Neural cell (in vitro differentiated cells): ENCODE measurements at regions not wholly inside any gene's neighbourhood (a gene's known extent, or its start where the extent isn't known, plus 50 kb on each side); places are given as distances from the start of the nearest gene placed in this dataset.

ENCODE experiments used
- H2AFZ ChIP-seq: fragments of 200-600, 300-800 bp; sonication (generic), shearing (Covaris generic); 2 replicates; pipeline ENCODE4 v1.6.0; 2014; ENCODE audit warnings: low read depth, mild to moderate bottlenecking, antibody characterized with exemption, low read length, moderate library complexity
- H3F3A ChIP-seq: fragments of 200-600 bp; shearing (Covaris generic); 2 replicates; pipeline ENCODE4 v1.6.1; 2016; ENCODE audit warnings: mild to moderate bottlenecking, moderate library complexity, mixed read lengths, antibody characterized with exemption, low read length; ENCODE audit not compliant: insufficient read depth, poor library complexity, severe bottlenecking
- H3K27ac ChIP-seq: fragments of 200-600, 300-800 bp; sonication (generic), shearing (Covaris generic); 2 replicates; pipeline ENCODE4 v1.5.1; 2014; ENCODE audit warnings: mild to moderate bottlenecking, low read length, moderate library complexity
- H3K27me3 ChIP-seq: fragments of 300-800, 200-600 bp; sonication (generic), shearing (Covaris generic); 2 replicates; pipeline ENCODE4 v1.6.0; 2014; ENCODE audit warnings: mild to moderate bottlenecking, low read depth, low read length, moderate library complexity; ENCODE audit not compliant: insufficient read depth
- H3K36me3 ChIP-seq: fragments of 300-800, 200-600 bp; sonication (generic), shearing (Covaris generic); 2 replicates; pipeline ENCODE4 v1.5.1; 2014; ENCODE audit warnings: mild to moderate bottlenecking, antibody characterized with exemption, low read length, moderate library complexity; ENCODE audit not compliant: insufficient read depth
- H3K4me2 ChIP-seq: fragments of 300-800, 200-600 bp; sonication (generic), shearing (Covaris generic); 2 replicates; pipeline ENCODE4 v1.6.0; 2014; ENCODE audit warnings: mild to moderate bottlenecking, low read length
- H3K4me3 ChIP-seq: fragments of 300-800, 200-600 bp; sonication (generic), shearing (Covaris generic); 2 replicates; pipeline ENCODE4 v1.5.1; 2014; ENCODE audit warnings: mild to moderate bottlenecking, low read length, moderate library complexity
- H3K79me2 ChIP-seq: fragments of 200-600 bp; shearing (Covaris generic); replicated peaks from 2 replicates; pipeline ENCODE4 v1.6.0; 2014; ENCODE audit warnings: mild to moderate bottlenecking, low read length, moderate library complexity; ENCODE audit not compliant: insufficient read depth
- H3K9ac ChIP-seq: fragments of 300-800, 200-600 bp; sonication (generic), shearing (Covaris generic); 2 replicates; pipeline ENCODE4 v1.6.1; 2016; ENCODE audit warnings: mild to moderate bottlenecking, low read length, mixed read lengths
- H3K9me2 ChIP-seq: fragments of 200-600 bp; shearing (Covaris generic); 2 replicates; pipeline ENCODE4 v1.6.1; 2016; ENCODE audit warnings: mild to moderate bottlenecking, low read length, mixed read lengths; ENCODE audit not compliant: insufficient read depth
- H3K9me3 ChIP-seq: fragments of 200-600, 300-800 bp; sonication (generic), shearing (Covaris generic); 2 replicates; pipeline ENCODE4 v1.6.1; 2016; ENCODE audit warnings: mild to moderate bottlenecking, mixed run types, low read length, moderate library complexity, mixed read lengths
- H4K20me1 ChIP-seq: fragments of 200-600 bp; shearing (Covaris generic); 2 replicates; pipeline ENCODE4 v1.6.1; 2016; ENCODE audit warnings: mild to moderate bottlenecking, mixed run types; ENCODE audit not compliant: insufficient read depth
- CTCF ChIP-seq: fragments of 450-650 bp; IDR thresholded peaks from 2 replicates; pipeline ENCODE4 v1.5.1; 2014; ENCODE audit warnings: antibody characterized with exemption, mild to moderate bottlenecking, moderate library complexity; ENCODE audit not compliant: poor library complexity, severe bottlenecking
- EP300 ChIP-seq: fragments of 450-650 bp; conservative IDR thresholded peaks from 2 replicates; pipeline ENCODE4 v1.6.1; 2014; ENCODE audit warnings: antibody characterized with exemption, mild to moderate bottlenecking, moderate library complexity; ENCODE audit not compliant: poor library complexity, severe bottlenecking
- MXI1 ChIP-seq: fragments of 450-650 bp; conservative IDR thresholded peaks from 2 replicates; pipeline ENCODE4 v1.6.1; 2014; ENCODE audit warnings: antibody characterized with exemption, mild to moderate bottlenecking; ENCODE audit not compliant: poor library complexity, severe bottlenecking
- POLR2AphosphoS5 ChIP-seq: IDR thresholded peaks from 2 replicates; pipeline ENCODE4 v1.6.1; 2012
- RAD21 ChIP-seq: fragments of 450-650 bp; conservative IDR thresholded peaks from 2 replicates; pipeline ENCODE4 v1.6.1; 2014; ENCODE audit warnings: antibody characterized with exemption, mild to moderate bottlenecking, moderate library complexity
- SMC3 ChIP-seq: fragments of 450-650 bp; conservative IDR thresholded peaks from 2 replicates; pipeline ENCODE4 v1.6.1; 2014; ENCODE audit warnings: antibody characterized with exemption, mild to moderate bottlenecking, moderate library complexity; ENCODE audit not compliant: poor library complexity
- TAF1 ChIP-seq: IDR thresholded peaks from 2 replicates; pipeline ENCODE4 v1.6.1; 2012; ENCODE audit warnings: low read depth

DNA sequence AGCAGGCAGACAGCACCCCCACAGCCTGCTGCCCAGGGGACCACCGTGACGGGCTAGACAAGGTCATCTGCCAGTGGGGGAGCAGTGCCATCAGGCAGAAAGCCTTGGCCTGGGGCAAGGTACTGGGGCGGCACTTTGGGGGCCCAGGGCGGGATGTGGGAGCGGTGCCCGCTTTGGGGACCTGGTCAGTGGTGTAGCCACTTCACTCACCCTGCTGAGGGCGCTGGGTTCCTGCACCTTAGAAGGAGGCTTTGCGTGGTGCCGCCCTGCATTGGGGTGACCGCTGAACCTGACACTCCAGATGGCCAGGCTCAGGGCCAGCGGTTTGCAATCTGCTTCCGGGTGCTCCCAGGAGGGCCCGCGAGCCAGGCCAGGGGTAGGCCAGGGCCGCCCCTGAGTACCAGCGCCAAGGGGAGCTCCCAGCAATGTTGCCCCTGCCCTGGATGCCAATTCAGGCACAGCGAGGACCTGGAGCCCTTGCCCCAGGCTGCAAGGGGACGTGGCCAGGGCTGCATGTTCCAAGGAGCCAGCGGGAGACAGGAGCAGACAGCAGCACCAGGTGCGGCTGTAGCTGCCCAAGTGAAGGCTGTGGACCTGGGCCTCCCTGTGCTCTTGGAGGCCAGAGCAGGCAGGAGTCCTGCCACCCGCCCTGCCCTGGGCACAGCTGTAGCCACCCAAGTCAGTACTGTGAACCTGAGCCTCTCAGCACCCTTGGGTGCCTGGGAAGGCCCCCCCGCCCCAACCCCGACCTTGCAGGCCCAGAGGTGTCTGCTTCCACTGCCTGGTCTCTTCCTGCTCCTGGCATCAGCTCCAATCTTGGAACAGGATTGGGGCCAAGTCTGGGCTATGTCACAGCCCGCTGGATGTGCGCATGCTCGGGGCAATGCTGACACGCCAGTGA, 550.7 kb downstream of the SLC6A15 start:
- no peak overlapping the region for H2AFZ ChIP-seq

DNA sequence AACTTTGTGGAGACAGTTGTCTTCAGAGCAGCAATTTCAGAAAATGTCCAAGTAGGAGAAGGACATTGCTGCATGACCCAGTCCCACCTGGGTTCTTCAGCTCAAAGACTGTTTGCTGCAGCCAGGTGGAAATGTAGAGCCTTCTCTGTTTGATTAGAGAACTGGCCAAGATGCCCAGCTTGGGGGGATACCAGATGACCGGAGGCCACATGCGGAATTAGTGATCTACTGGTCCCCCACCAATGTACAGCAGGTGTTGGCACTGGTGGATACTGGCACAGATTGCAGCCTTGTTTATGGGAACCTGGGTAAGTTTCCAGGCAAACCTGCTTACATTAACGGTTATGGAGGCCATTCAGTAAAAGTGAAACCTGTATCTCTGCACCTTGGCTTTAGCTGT, 555.3 kb downstream of the SLC6A15 start:
- H3K4me3 ChIP-seq: no peak overlapping the region
- H3K27ac ChIP-seq: no peak overlapping the region
- no peaks in the 10 kb centered on the region for H3K9me2 ChIP-seq
- no peaks in the 10 kb centered on the region for H3K36me3 ChIP-seq
- H4K20me1 ChIP-seq: no peaks in the 10 kb centered on the region
- H3K4me2 ChIP-seq: no peak overlapping the region
- no peaks in the 10 kb centered on the region for H3K79me2 ChIP-seq
- no peaks in the 10 kb centered on the region for H3K9me3 ChIP-seq
- H2AFZ ChIP-seq: no peak overlapping the region
- no peak for TF ChIP-seq CTCF
- no peak for TF ChIP-seq MXI1
- no peak for TF ChIP-seq RAD21
- no peak for TF ChIP-seq EP300
- TF ChIP-seq SMC3: no peak
- TF ChIP-seq POLR2AphosphoS5: no peak
- no peak for TF ChIP-seq TAF1
- H3K9ac ChIP-seq: no peak overlapping the region
- H3F3A ChIP-seq: no peaks in the 10 kb centered on the region
- no peaks in the 10 kb centered on the region for H3K27me3 ChIP-seq

More for the DNA sequence above, 550.7 kb downstream of the SLC6A15 start:
- no peaks in the 10 kb centered on the region for H3K36me3 ChIP-seq
- no peaks in the 10 kb centered on the region for H3F3A ChIP-seq
- H3K4me2 ChIP-seq: no peak overlapping the region
- no peaks in the 10 kb centered on the region for H3K79me2 ChIP-seq
- no peak for TF ChIP-seq MXI1
- no peak for TF ChIP-seq EP300
- no peak for TF ChIP-seq RAD21
- TF ChIP-seq POLR2AphosphoS5: no peak
- no peaks in the 10 kb centered on the region for H4K20me1 ChIP-seq
- no peaks in the 10 kb centered on the region for H3K9me2 ChIP-seq
- no peak overlapping the region for H3K9ac ChIP-seq
- no peak overlapping the region for H3K4me3 ChIP-seq
- H3K27me3 ChIP-seq: no peaks in the 10 kb centered on the region
- H3K9me3 ChIP-seq: no peaks in the 10 kb centered on the region
- H3K27ac ChIP-seq: no peak overlapping the region

GRCh38 chr12:84356224-84356623, 556.4 kb downstream of the SLC6A15 start:
- H3K4me2 ChIP-seq: no peak overlapping the region
- TF ChIP-seq TAF1 (no peak), RAD21 (no peak)
- H4K20me1 ChIP-seq: no peaks in the 10 kb centered on the region
- no peaks in the 10 kb centered on the region for H3K27me3 ChIP-seq
- H3K79me2 ChIP-seq: no peaks in the 10 kb centered on the region
- no peak overlapping the region for H2AFZ ChIP-seq
- no peaks in the 10 kb centered on the region for H3F3A ChIP-seq
- H3K9ac ChIP-seq: no peak overlapping the region
- H3K4me3 ChIP-seq: no peak overlapping the region
- no peaks in the 10 kb centered on the region for H3K9me3 ChIP-seq
- no peaks in the 10 kb centered on the region for H3K9me2 ChIP-seq
- H3K27ac ChIP-seq: no peak overlapping the region
- no peaks in the 10 kb centered on the region for H3K36me3 ChIP-seq
